ENCODE measurements at regions not wholly inside any gene's neighbourhood (a gene's known extent, or its start where the extent isn't known, plus 50 kb on each side); places are given as distances from the start of the nearest gene placed in this dataset.
A peak's percentile ranks its signal among the peaks of the same experiment; 100 is the strongest.
"Not testable (repeated sequence)": the region's sequence is repeated elsewhere in the genome, so short reads cannot be mapped to it uniquely, and the experiment has no call there.

- Histone ChIP-seq H3K27me3 (ENCODE audit: control insufficient read depth in 2 of 2, insufficient read depth in 2 of 2, low read length in 2 of 2) (no peaks in the 10 kb centered on the region), H3K4me3 (ENCODE audit: low read length) (no peak overlapping the region), H3K9me3 (ENCODE audit: control insufficient read depth in 2 of 3, low read length in 3 of 3) (peaks cover 0 to 3% (median 0%) of the 10 kb centered on the region in 3 experiments), H3K36me3 (ENCODE audit: control insufficient read depth in 2 of 3, insufficient read depth in 3 of 3, low read length in 3 of 3) (no peaks in the 10 kb centered on the region), H3K27ac (ENCODE audit: low read depth, low read length) (no peak overlapping the region), H3K4me1 (ENCODE audit: control insufficient read depth in 2 of 2, insufficient read depth in 2 of 2, low read length in 2 of 2) (peaks cover 43 to 46% of the 10 kb centered on the region in 2 donors)
- peaks cover 0 to 10% (median 2%) of the 10 kb centered on the region in 11 donors for H3K9me3 Mint-ChIP-seq
- peaks cover 0 to 30% (median 0%) of the 10 kb centered on the region in 5 donors for H3K36me3 Mint-ChIP-seq
- H3K4me1 Mint-ChIP-seq: peaks cover 38 to 71% (median 51%) of the 10 kb centered on the region in 7 donors
- DNase-seq (peak in 1 of 9 donors; percentile 3), ATAC-seq (no peak)
- ChIA-PET POLR2A (interaction anchor here (0.7 to 2.3 kb wide), 8 partner anchors 9 to 137 kb away, joined by 3 to 24 read pairs (median 3); no protein-coding TSS in a partner anchor), CTCF (interaction anchor here (1.2 to 1.3 kb wide), 3 partner anchors 9 to 153 kb away, joined by 3 to 4 read pairs (median 3); no protein-coding TSS in a partner anchor)
- no peaks in the 10 kb centered on the region for H3K27me3 Mint-ChIP-seq
- H3K4me3 Mint-ChIP-seq: peak overlapping the region in 8 of 10 donors; percentile 3 to 71 (median 17)
- intact Hi-C loops (cut with micrococcal nuclease): no loop called here
- peak overlapping the region; percentile 4 to 90 (median 73) for H3K27ac Mint-ChIP-seq
These were observed 200.3 kb downstream of the SEC14L1 start for GRCh38 chr17:77341069-77341541.

- H3K36me3 Mint-ChIP-seq: peaks cover 0 to 30% (median 0%) of the 10 kb centered on the region in 5 donors
- DNase-seq; H3K36me3 ChIP-seq (ENCODE audit: control insufficient read depth in 2 of 3, insufficient read depth in 3 of 3, low read length in 3 of 3); H3K9me3 ChIP-seq (ENCODE audit: control insufficient read depth in 2 of 3, low read length in 3 of 3); H3K9me3 Mint-ChIP-seq; H3K27me3 Mint-ChIP-seq; H3K27me3 ChIP-seq (ENCODE audit: control insufficient read depth in 2 of 2, insufficient read depth in 2 of 2, low read length in 2 of 2); ATAC-seq: not testable (repeated sequence)
- ChIA-PET CTCF (interaction anchor here (1.1 kb wide), 1 partner anchor 10 kb away, joined by 5 read pairs; no protein-coding TSS in a partner anchor), POLR2A (interaction anchor here (0.6 to 2.5 kb wide), 8 partner anchors 10 to 827 kb away, joined by 3 to 7 read pairs (median 4); no protein-coding TSS in a partner anchor)
- Histone ChIP-seq H3K27ac (ENCODE audit: low read depth, low read length) (peak overlapping the region; percentile 40), H3K4me3 (ENCODE audit: low read length) (peak overlapping the region; percentile 39), H3K4me1 (ENCODE audit: control insufficient read depth in 2 of 2, insufficient read depth in 2 of 2, low read length in 2 of 2) (peaks cover 43 to 46% of the 10 kb centered on the region in 2 donors)
- peak overlapping the region; percentile 74 to 93 (median 81) for H3K27ac Mint-ChIP-seq
- H3K4me3 Mint-ChIP-seq: peak overlapping the region; percentile 1 to 89 (median 72)
- intact Hi-C loops (cut with micrococcal nuclease): loop anchor here (1.0 kb wide), 2 partner anchors 10 to 34 kb away; no protein-coding TSS in a partner anchor
- peaks cover 40 to 73% (median 51%) of the 10 kb centered on the region in 7 donors for H3K4me1 Mint-ChIP-seq
These were observed 201.9 kb downstream of the SEC14L1 start for GRCh38 chr17:77342656-77342990.

GRCh38 chr17:77343031-77343800 is 202.4 kb downstream of the SEC14L1 start:
- Mint-ChIP-seq H3K36me3 (peaks cover 0 to 27% (median 0%) of the 10 kb centered on the region in 5 donors), H3K27me3 (no peaks in the 10 kb centered on the region), H3K27ac (peak overlapping the region; percentile 3 to 93 (median 81)), H3K4me1 (peaks cover 40 to 67% (median 51%) of the 10 kb centered on the region in 7 donors), H3K9me3 (peaks cover 0 to 2% (median 0%) of the 10 kb centered on the region in 11 donors), H3K4me3 (peak overlapping the region in 9 of 10 donors; percentile 59 to 89 (median 73))
- H3K27me3 ChIP-seq (ENCODE audit: control insufficient read depth in 2 of 2, insufficient read depth in 2 of 2, low read length in 2 of 2): no peaks in the 10 kb centered on the region
- peak overlapping the region; percentile 40 for H3K27ac ChIP-seq (ENCODE audit: low read depth, low read length)
- H3K9me3 ChIP-seq (ENCODE audit: control insufficient read depth in 2 of 3, low read length in 3 of 3): no peaks in the 10 kb centered on the region
- DNase-seq (peak in 1 of 9 donors; percentile 19), ATAC-seq (no peak)
- no peaks in the 10 kb centered on the region for H3K36me3 ChIP-seq (ENCODE audit: control insufficient read depth in 2 of 3, insufficient read depth in 3 of 3, low read length in 3 of 3)
- intact Hi-C loops (cut with micrococcal nuclease): no loop called here
- CTCF ChIA-PET: interaction anchor here (0.6 to 1.1 kb wide), 3 partner anchors 11 to 162 kb away, joined by 3 to 5 read pairs (median 3); no protein-coding TSS in a partner anchor
- H3K4me3 ChIP-seq (ENCODE audit: low read length): peak overlapping the region; percentile 39
- POLR2A ChIA-PET: interaction anchor here (0.6 to 2.5 kb wide), 9 partner anchors 11 to 827 kb away, joined by 3 to 7 read pairs (median 3); no protein-coding TSS in a partner anchor
- peaks cover 40 to 46% of the 10 kb centered on the region in 2 donors for H3K4me1 ChIP-seq (ENCODE audit: control insufficient read depth in 2 of 2, insufficient read depth in 2 of 2, low read length in 2 of 2)

- intact Hi-C loops (cut with micrococcal nuclease): no loop called here
- ATAC-seq (no peak), DNase-seq (no peak)
- no peaks in the 10 kb centered on the region for H3K9me3 ChIP-seq (ENCODE audit: control insufficient read depth in 2 of 3, low read length in 3 of 3)
- CTCF ChIA-PET: interaction anchor here (0.7 kb wide), 1 partner anchor 163 kb away, joined by 3 read pairs; no protein-coding TSS in a partner anchor
- Mint-ChIP-seq H3K36me3 (peaks cover 0 to 24% (median 0%) of the 10 kb centered on the region in 5 donors), H3K4me1 (peaks cover 35 to 59% (median 44%) of the 10 kb centered on the region in 7 donors), H3K27ac (peak overlapping the region in 4 of 9 donors; percentile 3 to 90 (median 80)), H3K4me3 (peak overlapping the region in 1 of 10 donors; percentile 72), H3K27me3 (no peaks in the 10 kb centered on the region), H3K9me3 (no peaks in the 10 kb centered on the region)
- H3K27ac ChIP-seq (ENCODE audit: low read depth, low read length): no peak overlapping the region
- no peak overlapping the region for H3K4me3 ChIP-seq (ENCODE audit: low read length)
- H3K4me1 ChIP-seq (ENCODE audit: control insufficient read depth in 2 of 2, insufficient read depth in 2 of 2, low read length in 2 of 2): peaks cover 32 to 43% of the 10 kb centered on the region in 2 donors
- POLR2A ChIA-PET: interaction anchor here (1.1 to 2.5 kb wide), 2 partner anchors 12 kb away, joined by 3 to 7 read pairs; no protein-coding TSS in a partner anchor
- H3K36me3 ChIP-seq (ENCODE audit: control insufficient read depth in 2 of 3, insufficient read depth in 3 of 3, low read length in 3 of 3): no peaks in the 10 kb centered on the region
- H3K27me3 ChIP-seq (ENCODE audit: control insufficient read depth in 2 of 2, insufficient read depth in 2 of 2, low read length in 2 of 2): no peaks in the 10 kb centered on the region
These were observed 203.3 kb downstream of the SEC14L1 start for GRCh38 chr17:77344038-77344437.

- Mint-ChIP-seq H3K9me3 (no peaks in the 10 kb centered on the region), H3K27ac (peak overlapping the region in 6 of 9 donors; percentile 7 to 74 (median 42)), H3K4me1 (peaks cover 37 to 57% (median 51%) of the 10 kb centered on the region in 7 donors), H3K27me3 (no peaks in the 10 kb centered on the region), H3K4me3 (no peak overlapping the region), H3K36me3 (peaks cover 0 to 22% (median 0%) of the 10 kb centered on the region in 5 donors)
- Histone ChIP-seq H3K4me1 (ENCODE audit: control insufficient read depth in 2 of 2, insufficient read depth in 2 of 2, low read length in 2 of 2) (peaks cover 27 to 39% of the 10 kb centered on the region in 2 donors), H3K9me3 (ENCODE audit: control insufficient read depth in 2 of 3, low read length in 3 of 3) (no peaks in the 10 kb centered on the region), H3K27ac (ENCODE audit: low read depth, low read length) (no peak overlapping the region), H3K27me3 (ENCODE audit: control insufficient read depth in 2 of 2, insufficient read depth in 2 of 2, low read length in 2 of 2) (no peaks in the 10 kb centered on the region), H3K36me3 (ENCODE audit: control insufficient read depth in 2 of 3, insufficient read depth in 3 of 3, low read length in 3 of 3) (no peaks in the 10 kb centered on the region), H3K4me3 (ENCODE audit: low read length) (no peak overlapping the region)
- intact Hi-C loops (cut with micrococcal nuclease): no loop called here
- ChIA-PET CTCF (interaction anchor here (1.2 kb wide), 1 partner anchor 55 kb away, joined by 3 read pairs; no protein-coding TSS in a partner anchor), POLR2A (interaction anchor here (0.8 to 1.3 kb wide), 5 partner anchors 12 to 148 kb away, joined by 3 to 6 read pairs (median 4); no protein-coding TSS in a partner anchor)
- ATAC-seq (no peak), DNase-seq (peak in 1 of 9 donors; percentile 13)
These were observed 204.6 kb downstream of the SEC14L1 start for GRCh38 chr17:77345260-77345910.

- no peaks in the 10 kb centered on the region for H3K27me3 ChIP-seq (ENCODE audit: control insufficient read depth in 2 of 2, insufficient read depth in 2 of 2, low read length in 2 of 2)
- H3K4me1 ChIP-seq (ENCODE audit: control insufficient read depth in 2 of 2, insufficient read depth in 2 of 2, low read length in 2 of 2): peaks cover 29 to 30% of the 10 kb centered on the region in 2 donors
- H3K36me3 Mint-ChIP-seq: peaks cover 0 to 22% (median 0%) of the 10 kb centered on the region in 5 donors
- intact Hi-C loops (cut with micrococcal nuclease): no loop called here
- DNase-seq (no peak), ATAC-seq (no peak)
- H3K4me1 Mint-ChIP-seq: peaks cover 36 to 61% (median 56%) of the 10 kb centered on the region in 7 donors
- H3K4me3 Mint-ChIP-seq: no peak overlapping the region
- H3K4me3 ChIP-seq (ENCODE audit: low read length): no peak overlapping the region
- H3K27ac ChIP-seq (ENCODE audit: low read depth, low read length): no peak overlapping the region
- peak overlapping the region in 2 of 9 donors; percentile 28 to 45 for H3K27ac Mint-ChIP-seq
- H3K9me3 Mint-ChIP-seq: no peaks in the 10 kb centered on the region
- H3K9me3 ChIP-seq (ENCODE audit: control insufficient read depth in 2 of 3, low read length in 3 of 3): no peaks in the 10 kb centered on the region
- no peaks in the 10 kb centered on the region for H3K27me3 Mint-ChIP-seq
- H3K36me3 ChIP-seq (ENCODE audit: control insufficient read depth in 2 of 3, insufficient read depth in 3 of 3, low read length in 3 of 3): no peaks in the 10 kb centered on the region
- POLR2A ChIA-PET: interaction anchor here (0.5 to 1.4 kb wide), 7 partner anchors 10 to 536 kb away, joined by 3 to 6 read pairs (median 4); no protein-coding TSS in a partner anchor
- CTCF ChIA-PET: interaction anchor here (0.7 to 1.3 kb wide), 3 partner anchors 14 to 41 kb away, joined by 3 read pairs; no protein-coding TSS in a partner anchor
These were observed 206.0 kb downstream of the SEC14L1 start for GRCh38 chr17:77346765-77347164.
